ENCODE measurements at regions not wholly inside any gene's neighbourhood (a gene's known extent, or its start where the extent isn't known, plus 50 kb on each side); places are given as distances from the start of the nearest gene placed in this dataset.

- no peak for DNase-seq (ENCODE audit: low spot score)
Observed at GRCh38 chr10:110414548-110415309, 83.0 kb upstream of the DUSP5 start.

GRCh38 chr10:110415809-110416208 is 81.9 kb upstream of the DUSP5 start:
- DNase-seq (ENCODE audit: low spot score): no peak

- DNase-seq (ENCODE audit: low spot score): no peak
Observed at GRCh38 chr10:110416776-110417711, 80.7 kb upstream of the DUSP5 start.

GRCh38 chr10:110418218-110418617 is 79.5 kb upstream of the DUSP5 start:
- no peak for DNase-seq (ENCODE audit: low spot score)

GRCh38 chr10:110419265-110419664 is 78.4 kb upstream of the DUSP5 start:
- no peak for DNase-seq (ENCODE audit: low spot score)

GRCh38 chr10:110420401-110421193 is 77.1 kb upstream of the DUSP5 start:
- peak; percentile 50 for DNase-seq (ENCODE audit: low spot score)

- DNase-seq (ENCODE audit: low spot score): no peak
Observed at GRCh38 chr10:110421512-110422138, 76.1 kb upstream of the DUSP5 start.

- DNase-seq (ENCODE audit: low spot score): no peak
Observed at GRCh38 chr10:110422548-110422947, 75.2 kb upstream of the DUSP5 start.

- no peak for DNase-seq (ENCODE audit: low spot score)
Observed at GRCh38 chr10:110423650-110424049, 74.1 kb upstream of the DUSP5 start.

- peak; percentile 91 for DNase-seq (ENCODE audit: low spot score)
Observed at GRCh38 chr10:110425684-110426293, 71.9 kb upstream of the DUSP5 start.

- peak; percentile 45 for DNase-seq (ENCODE audit: low spot score)
Observed at GRCh38 chr10:110426294-110427181, 71.2 kb upstream of the DUSP5 start.

- DNase-seq (ENCODE audit: low spot score): peak; percentile 42
Observed at GRCh38 chr10:110429301-110429700, 68.4 kb upstream of the DUSP5 start.

- DNase-seq (ENCODE audit: low spot score): no peak
Observed at GRCh38 chr10:110430340-110431273, 67.1 kb upstream of the DUSP5 start.

- no peak for DNase-seq (ENCODE audit: low spot score)
Observed at GRCh38 chr10:110431659-110432058, 66.0 kb upstream of the DUSP5 start.

- no peak for DNase-seq (ENCODE audit: low spot score)
Observed at GRCh38 chr10:110432084-110432483, 65.6 kb upstream of the DUSP5 start.

- no peak for DNase-seq (ENCODE audit: low spot score)
Observed at GRCh38 chr10:110432814-110433565, 64.7 kb upstream of the DUSP5 start.

GRCh38 chr10:110433740-110434139 is 64.0 kb upstream of the DUSP5 start:
- no peak for DNase-seq (ENCODE audit: low spot score)

- DNase-seq (ENCODE audit: low spot score): no peak
Observed at GRCh38 chr10:110434489-110435096, 63.1 kb upstream of the DUSP5 start.

Data from AG08395 (cell line).